ENCODE measurements at regions not wholly inside any gene's neighbourhood (a gene's known extent, or its start where the extent isn't known, plus 50 kb on each side); places are given as distances from the start of the nearest gene placed in this dataset.

DNA sequence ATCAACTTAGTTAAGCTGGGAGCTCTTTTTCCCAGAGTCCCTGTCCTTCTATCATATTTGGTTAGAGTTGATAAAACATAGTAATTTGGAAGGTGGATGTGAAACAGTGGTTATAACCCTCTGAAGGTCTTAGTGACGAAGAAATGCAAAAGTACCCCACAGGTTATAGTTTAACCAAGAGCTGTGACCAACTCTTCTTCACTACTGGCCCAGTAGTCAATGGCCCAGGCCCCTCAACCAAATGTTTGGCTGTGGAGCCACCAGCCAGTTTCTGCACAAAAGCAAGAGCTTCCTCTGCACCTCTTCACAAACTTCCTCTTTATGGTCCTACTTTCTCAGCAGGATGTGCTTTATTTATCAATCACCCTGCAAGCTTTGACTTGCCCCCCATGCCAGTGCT, 132.6 kb downstream of the BMP4 start:
- TF ChIP-seq, protein P1, sequence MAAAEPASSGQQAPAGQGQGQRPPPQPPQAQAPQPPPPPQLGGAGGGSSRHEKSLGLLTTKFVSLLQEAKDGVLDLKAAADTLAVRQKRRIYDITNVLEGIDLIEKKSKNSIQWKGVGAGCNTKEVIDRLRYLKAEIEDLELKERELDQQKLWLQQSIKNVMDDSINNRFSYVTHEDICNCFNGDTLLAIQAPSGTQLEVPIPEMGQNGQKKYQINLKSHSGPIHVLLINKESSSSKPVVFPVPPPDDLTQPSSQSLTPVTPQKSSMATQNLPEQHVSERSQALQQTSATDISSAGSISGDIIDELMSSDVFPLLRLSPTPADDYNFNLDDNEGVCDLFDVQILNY (CRISPR knock-in tag; IDR thresholded peaks at IDR 0.05) = no peak
- TF ChIP-seq CCAR2 (IDR thresholded peaks at IDR 0.05; ENCODE audit: low read depth, low read length) = no peak
- TF ChIP-seq, protein P2, sequence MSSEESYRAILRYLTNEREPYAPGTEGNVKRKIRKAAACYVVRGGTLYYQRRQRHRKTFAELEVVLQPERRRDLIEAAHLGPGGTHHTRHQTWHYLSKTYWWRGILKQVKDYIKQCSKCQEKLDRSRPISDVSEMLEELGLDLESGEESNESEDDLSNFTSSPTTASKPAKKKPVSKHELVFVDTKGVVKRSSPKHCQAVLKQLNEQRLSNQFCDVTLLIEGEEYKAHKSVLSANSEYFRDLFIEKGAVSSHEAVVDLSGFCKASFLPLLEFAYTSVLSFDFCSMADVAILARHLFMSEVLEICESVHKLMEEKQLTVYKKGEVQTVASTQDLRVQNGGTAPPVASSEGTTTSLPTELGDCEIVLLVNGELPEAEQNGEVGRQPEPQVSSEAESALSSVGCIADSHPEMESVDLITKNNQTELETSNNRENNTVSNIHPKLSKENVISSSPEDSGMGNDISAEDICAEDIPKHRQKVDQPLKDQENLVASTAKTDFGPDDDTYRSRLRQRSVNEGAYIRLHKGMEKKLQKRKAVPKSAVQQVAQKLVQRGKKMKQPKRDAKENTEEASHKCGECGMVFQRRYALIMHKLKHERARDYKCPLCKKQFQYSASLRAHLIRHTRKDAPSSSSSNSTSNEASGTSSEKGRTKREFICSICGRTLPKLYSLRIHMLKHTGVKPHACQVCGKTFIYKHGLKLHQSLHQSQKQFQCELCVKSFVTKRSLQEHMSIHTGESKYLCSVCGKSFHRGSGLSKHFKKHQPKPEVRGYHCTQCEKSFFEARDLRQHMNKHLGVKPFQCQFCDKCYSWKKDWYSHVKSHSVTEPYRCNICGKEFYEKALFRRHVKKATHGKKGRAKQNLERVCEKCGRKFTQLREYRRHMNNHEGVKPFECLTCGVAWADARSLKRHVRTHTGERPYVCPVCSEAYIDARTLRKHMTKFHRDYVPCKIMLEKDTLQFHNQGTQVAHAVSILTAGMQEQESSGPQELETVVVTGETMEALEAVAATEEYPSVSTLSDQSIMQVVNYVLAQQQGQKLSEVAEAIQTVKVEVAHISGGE (CRISPR knock-in tag; IDR thresholded peaks at IDR 0.05) = no peak
- TF ChIP-seq, protein P3, sequence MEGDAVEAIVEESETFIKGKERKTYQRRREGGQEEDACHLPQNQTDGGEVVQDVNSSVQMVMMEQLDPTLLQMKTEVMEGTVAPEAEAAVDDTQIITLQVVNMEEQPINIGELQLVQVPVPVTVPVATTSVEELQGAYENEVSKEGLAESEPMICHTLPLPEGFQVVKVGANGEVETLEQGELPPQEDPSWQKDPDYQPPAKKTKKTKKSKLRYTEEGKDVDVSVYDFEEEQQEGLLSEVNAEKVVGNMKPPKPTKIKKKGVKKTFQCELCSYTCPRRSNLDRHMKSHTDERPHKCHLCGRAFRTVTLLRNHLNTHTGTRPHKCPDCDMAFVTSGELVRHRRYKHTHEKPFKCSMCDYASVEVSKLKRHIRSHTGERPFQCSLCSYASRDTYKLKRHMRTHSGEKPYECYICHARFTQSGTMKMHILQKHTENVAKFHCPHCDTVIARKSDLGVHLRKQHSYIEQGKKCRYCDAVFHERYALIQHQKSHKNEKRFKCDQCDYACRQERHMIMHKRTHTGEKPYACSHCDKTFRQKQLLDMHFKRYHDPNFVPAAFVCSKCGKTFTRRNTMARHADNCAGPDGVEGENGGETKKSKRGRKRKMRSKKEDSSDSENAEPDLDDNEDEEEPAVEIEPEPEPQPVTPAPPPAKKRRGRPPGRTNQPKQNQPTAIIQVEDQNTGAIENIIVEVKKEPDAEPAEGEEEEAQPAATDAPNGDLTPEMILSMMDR (IDR thresholded peaks at IDR 0.05 in 2 of 3, conservative IDR thresholded peaks at IDR 0.05 in 1 of 3; ENCODE audit: insufficient read depth in 2 of 3, low read depth in 1 of 3, low read length in 3 of 3) = no peak
- no peak for TF ChIP-seq RAD21 (CRISPR knock-in tag; conservative IDR thresholded peaks at IDR 0.05 in 1 of 2, IDR thresholded peaks at IDR 0.05 in 1 of 2)
- TF ChIP-seq, protein P4, sequence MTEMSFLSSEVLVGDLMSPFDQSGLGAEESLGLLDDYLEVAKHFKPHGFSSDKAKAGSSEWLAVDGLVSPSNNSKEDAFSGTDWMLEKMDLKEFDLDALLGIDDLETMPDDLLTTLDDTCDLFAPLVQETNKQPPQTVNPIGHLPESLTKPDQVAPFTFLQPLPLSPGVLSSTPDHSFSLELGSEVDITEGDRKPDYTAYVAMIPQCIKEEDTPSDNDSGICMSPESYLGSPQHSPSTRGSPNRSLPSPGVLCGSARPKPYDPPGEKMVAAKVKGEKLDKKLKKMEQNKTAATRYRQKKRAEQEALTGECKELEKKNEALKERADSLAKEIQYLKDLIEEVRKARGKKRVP (CRISPR knock-in tag; IDR thresholded peaks at IDR 0.05) = no peak
- TF ChIP-seq ZBTB8A (IDR thresholded peaks at IDR 0.05; ENCODE audit: partially characterized antibody) = no peak
- TF ChIP-seq SRSF9 (IDR thresholded peaks at IDR 0.05; ENCODE audit: borderline replicate concordance, low read depth, low read length) = no peak
- TF ChIP-seq SUPT5H (IDR thresholded peaks at IDR 0.05) = no peak
- no peak for TF ChIP-seq NRF1 (conservative IDR thresholded peaks at IDR 0.05 in 1 of 2, IDR thresholded peaks at IDR 0.05 in 1 of 2)
- no peak for TF ChIP-seq TRIM28 (IDR thresholded peaks at IDR 0.05)
- no peak for TF ChIP-seq POLR2A (conservative IDR thresholded peaks at IDR 0.05)
- TF ChIP-seq IRF2 (CRISPR knock-in tag; IDR thresholded peaks at IDR 0.05) = no peak
